ENCODE measurements at regions not wholly inside any gene's neighbourhood (a gene's known extent, or its start where the extent isn't known, plus 50 kb on each side); places are given as distances from the start of the nearest gene placed in this dataset.

- TF ChIP-seq CTCF (IDR thresholded peaks at IDR 0.05) (no peak), POLR2A (IDR thresholded peaks at IDR 0.05) (no peak)
Measured at GRCh38 chr4:43898836-43899235, 549.8 kb downstream of the KCTD8 start.
